DMS 273 (cell line): ENCODE measurements at regions not wholly inside any gene's neighbourhood (a gene's known extent, or its start where the extent isn't known, plus 50 kb on each side); places are given as distances from the start of the nearest gene placed in this dataset.
"Not testable (repeated sequence)": the region's sequence is repeated elsewhere in the genome, so short reads cannot be mapped to it uniquely, and the experiment has no call there.

Experiments
- DNase-seq: peaks from one replicate; lab custom pipeline; 2025; ENCODE audit not compliant: unreplicated experiment; lab: John Stamatoyannopoulos, UW

- no peak for DNase-seq
Measured at GRCh38 chr3:132987396-132987795, 50.8 kb upstream of the TMEM108 start.

- no peak for DNase-seq
Measured at GRCh38 chr3:132984181-132984580, 54.0 kb upstream of the TMEM108 start.

- DNase-seq: no peak
Measured at GRCh38 chr3:132983143-132983770, 54.9 kb upstream of the TMEM108 start.

- DNase-seq: no peak
Measured at GRCh38 chr3:132981719-132982118, 56.5 kb upstream of the TMEM108 start.

GRCh38 chr3:132980102-132980501, 58.1 kb upstream of the TMEM108 start:
- DNase-seq: no peak

DNA sequence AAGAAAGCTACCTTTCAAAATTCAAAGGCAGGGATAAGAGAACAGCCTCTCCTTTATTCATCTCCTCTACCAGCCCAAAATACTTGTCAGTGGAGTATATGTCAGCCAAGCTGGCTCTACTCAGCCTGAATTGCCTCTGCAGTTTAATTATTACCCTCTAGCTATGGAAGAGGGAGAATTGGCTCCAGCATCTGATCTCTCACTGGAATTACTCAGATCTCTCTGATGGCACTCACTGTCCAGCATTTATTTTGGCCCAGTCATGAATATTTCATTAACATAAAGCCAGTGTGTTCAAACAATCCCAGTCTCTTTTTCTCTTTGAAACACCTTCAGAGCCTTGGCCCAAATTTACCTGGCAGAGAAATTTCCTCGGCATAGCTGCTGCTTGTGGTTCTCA, 58.6 kb upstream of the TMEM108 start:
- DNase-seq: no peak

DNA sequence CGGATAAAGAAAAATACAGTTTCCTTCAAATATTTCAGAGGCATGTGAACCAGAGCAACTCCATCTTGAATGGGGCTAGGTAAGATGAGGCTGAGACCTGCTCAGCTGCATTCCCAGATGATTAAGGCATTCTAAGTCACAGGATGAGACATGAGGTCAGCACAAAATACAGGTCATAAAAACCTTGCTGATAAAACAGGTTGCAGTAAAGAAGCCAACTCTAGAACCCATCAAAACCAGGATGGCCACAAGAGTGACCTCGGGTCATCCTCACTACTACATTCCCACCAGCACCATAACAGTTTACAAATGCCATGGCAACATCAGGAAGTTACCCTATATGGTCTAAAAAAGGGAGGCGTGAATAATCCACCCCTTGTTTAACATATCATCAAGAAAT, 59.2 kb upstream of the TMEM108 start:
- DNase-seq: not testable (repeated sequence)

- no peak for DNase-seq
Measured at GRCh38 chr3:132978464-132978863, 59.7 kb upstream of the TMEM108 start.

- no peak for DNase-seq
Measured at GRCh38 chr3:132974097-132974496, 64.1 kb upstream of the TMEM108 start.

DNA sequence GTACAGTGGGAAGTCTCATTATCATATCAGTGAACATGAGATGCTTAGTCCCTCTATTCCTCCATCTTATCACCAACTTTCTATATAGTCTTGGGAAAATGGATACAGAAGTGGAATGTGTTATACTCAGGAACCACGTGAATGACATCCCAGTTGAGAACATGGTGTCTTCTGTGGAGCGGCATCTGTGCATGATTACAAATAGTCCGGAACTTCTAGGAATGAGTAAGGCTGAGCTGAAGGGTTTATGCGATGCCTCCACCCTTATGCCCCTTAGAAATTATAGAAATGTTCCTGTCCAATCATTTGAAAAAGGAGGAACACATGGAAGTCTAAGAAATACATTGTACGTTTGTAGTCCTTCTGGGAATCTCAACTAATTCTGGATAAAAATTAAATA, 64.8 kb upstream of the TMEM108 start:
- no peak for DNase-seq

DNA sequence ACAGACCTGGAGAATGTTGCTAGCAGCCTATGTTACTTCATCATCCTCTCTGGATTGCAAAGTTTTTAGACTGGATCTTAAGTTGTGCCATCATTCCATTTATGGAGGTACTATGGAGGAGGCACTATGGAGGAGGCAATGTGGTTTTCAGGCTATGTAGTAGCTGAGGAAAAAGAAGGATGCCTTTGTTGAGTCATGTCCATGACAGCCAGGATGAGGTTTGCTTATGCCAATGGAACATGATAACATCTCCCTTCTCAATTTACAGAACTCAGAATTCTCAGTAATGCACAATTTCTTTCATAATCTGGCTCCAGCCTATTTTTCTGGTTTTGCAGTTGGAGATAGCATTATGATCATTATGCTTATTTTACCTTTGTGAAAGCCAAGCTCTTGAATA, 65.9 kb upstream of the TMEM108 start:
- no peak for DNase-seq

DNA sequence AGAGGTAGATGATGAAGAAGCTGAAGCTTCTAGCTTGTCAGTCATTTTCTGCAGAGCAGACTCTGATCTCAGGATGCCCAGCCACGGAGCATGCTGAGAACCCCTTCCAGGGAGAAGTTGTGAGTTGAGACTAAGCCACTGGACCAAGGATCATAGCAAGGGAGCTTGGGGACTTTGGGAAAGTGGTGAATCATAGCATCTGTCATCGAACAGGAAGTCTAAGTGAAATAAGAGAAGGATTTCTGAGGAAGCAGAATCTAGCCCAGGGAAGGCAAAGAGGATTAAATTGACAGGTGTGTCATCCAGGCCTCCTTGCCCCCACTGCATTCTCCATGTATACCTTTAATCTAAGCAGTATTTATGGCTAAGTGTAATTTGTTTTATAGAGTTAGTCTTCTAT, 71.8 kb upstream of the TMEM108 start:
- no peak for DNase-seq

DNA sequence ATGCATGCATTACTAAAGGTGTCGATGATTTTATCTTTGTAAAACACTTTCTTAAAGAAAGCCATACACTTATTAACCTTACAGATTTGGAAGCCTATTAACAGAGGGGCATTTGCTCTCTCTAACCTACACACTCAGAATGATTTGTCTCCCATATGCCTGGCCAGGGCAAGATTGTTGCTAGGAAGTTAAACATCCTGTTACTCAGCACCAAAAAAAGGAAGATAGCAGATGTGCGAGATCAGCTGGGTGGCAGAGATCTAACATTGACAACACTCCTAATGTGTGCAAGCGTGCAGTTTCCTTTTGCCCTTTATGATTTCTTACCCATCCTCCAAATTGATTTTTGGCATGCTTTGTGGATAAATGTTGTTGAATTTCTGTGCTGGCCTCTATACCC, 73.9 kb upstream of the TMEM108 start:
- peak; percentile 16 for DNase-seq

DNA sequence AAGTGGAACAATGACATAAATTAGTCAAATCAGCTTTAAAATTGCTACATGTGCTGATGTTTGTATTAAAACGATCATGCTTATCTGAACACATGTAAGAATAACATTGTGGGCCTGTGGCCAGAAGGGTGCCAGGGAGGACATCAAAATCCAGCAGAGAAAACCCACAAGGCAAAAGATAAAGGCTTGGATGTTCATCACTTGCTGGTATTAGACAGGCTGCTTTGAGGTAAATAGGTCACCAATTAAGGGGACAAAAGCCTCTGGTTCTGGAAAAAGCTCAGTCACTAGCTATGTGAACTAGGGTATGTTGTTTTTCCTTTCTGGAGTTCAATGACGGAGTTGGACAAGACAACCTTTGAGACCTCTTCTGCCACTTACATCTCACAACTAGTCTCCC, 74.4 kb upstream of the TMEM108 start:
- DNase-seq: no peak

GRCh38 chr3:132961991-132962390, 76.2 kb upstream of the TMEM108 start:
- no peak for DNase-seq

DNA sequence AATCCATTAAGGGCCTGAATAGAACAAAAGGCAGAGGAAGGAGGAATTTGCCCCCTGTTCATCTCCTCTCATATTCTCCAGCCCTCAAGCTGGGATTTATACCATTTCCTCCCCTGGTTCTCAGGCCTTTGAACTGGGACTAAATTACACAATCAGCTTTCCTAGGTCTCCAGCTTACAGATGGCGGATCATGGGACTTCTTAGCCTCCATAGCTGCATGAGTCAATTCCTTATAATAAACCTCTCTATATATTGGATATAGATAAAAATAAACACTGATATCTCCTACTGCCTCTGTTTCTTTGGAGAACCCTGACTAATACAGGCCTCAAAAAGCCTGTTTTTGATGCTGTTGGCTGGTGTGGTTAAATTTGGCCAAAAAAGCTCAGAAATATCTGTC, 84.5 kb upstream of the TMEM108 start:
- DNase-seq: no peak

GRCh38 chr3:132927896-132928295, 110.3 kb upstream of the TMEM108 start:
- no peak for DNase-seq

DNA sequence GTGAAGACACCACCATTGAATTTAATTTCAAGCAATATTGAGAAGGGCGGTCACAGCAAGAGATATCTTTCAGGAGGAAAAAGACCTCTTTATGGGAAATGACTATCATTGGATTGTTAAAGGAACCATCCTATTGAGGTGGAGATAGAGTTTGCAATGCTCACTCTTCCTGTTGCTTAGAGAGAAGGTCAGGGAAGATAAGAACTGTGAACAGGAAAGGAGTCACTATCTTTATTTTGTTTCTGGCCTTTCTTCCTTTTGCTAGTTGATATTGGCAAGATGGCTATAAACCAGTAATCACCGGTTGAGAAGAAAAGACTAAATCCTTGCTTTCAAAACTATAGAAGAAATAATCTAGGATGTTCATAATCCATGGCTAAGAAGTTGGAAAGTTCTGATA, 112.1 kb upstream of the TMEM108 start:
- no peak for DNase-seq

DNA sequence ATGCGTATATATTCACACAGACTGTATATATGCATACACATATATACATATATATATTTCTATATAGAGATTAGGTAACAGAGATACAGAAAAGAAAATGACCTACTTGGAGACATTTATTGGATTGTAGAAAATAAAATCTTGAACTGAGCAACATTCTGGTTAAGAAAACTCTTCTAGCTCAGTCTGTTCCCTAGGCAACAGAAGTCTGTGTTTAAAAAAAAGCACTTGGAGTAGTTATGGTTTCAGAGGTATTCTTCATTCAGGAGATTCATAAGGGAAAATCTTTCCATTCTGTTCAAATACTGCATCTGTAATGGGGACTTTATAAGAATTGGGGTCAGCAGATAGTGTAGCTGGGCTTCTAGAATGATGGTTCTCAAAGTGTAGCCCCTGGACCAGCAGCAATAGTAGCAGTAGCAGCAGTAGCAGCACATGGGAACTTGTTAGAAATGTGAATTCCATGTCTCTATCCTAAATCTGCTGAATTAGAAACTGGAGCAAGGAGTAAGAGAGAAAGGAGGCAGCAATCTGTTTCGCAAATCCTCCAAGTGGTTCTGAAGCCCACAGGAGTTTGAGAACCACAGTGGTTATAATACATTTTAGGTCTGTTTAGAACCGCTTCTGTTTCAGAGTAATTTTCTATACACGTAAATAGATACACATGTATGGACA, 112.8 kb upstream of the TMEM108 start:
- DNase-seq: no peak

- no peak for DNase-seq
Measured at GRCh38 chr3:132916096-132916495, 122.1 kb upstream of the TMEM108 start.

DNA sequence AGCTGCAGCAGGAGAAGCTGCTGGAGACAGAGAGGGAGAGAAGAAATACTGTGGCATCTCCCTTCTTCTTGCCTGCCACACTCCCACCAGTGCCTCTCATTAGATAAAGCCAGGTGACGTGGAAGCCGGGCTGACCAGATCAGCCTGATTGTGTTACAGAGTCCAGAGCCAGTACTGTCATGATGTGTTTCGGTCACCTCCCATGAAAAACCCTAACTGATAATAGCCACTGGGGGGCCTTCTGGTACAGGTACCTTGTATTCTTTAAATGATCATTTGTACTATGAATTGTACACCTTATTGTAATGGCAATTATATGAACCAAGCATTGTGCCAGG, 125.8 kb upstream of the TMEM108 start:
- DNase-seq: no peak

- no peak for DNase-seq
Measured at GRCh38 chr3:132911741-132912415, 126.3 kb upstream of the TMEM108 start.

DNA sequence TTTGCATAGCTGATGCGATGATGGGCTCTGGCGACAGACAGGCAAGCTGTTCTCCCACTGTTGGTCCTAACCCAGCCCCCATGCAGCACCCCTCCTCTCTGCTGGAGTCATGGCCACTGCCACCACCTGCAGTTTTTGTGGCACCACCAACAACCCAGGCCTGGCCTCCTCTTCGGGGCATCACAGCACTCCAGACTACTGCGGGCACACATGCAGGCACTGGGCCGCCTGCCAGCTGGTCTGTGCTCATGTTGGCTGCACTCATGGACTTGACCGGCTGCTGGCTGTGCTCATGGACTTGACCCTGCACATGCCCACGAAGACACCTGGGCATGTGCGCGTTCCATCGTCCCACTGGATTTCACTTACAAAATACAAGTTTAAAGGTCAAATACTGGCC, 130.9 kb upstream of the TMEM108 start:
- no peak for DNase-seq
